Mesendoderm (in vitro differentiated cells): ENCODE measurements at regions not wholly inside any gene's neighbourhood (a gene's known extent, or its start where the extent isn't known, plus 50 kb on each side); places are given as distances from the start of the nearest gene placed in this dataset.

Source experiments
- DNase-seq: peaks from one replicate; pipeline ENCODE4 v3.0.0; 2013
- H2AK5ac ChIP-seq: 2 replicates; pipeline ENCODE4 v1.6.1; 2013; ENCODE audit warnings: low read length, inconsistent platforms
- H2BK120ac ChIP-seq: 2 replicates; pipeline ENCODE4 v1.6.1; 2013; ENCODE audit warnings: low read depth, mild to moderate bottlenecking, low read length, moderate library complexity, mixed read lengths
- H2BK15ac ChIP-seq: replicated peaks from 2 replicates; pipeline ENCODE4 v1.6.1; 2013; ENCODE audit warnings: low read depth, mild to moderate bottlenecking, moderate library complexity
- H2BK5ac ChIP-seq: 2 replicates; pipeline ENCODE4 v1.6.1; 2013; ENCODE audit warnings: low read length, inconsistent platforms
- H3K18ac ChIP-seq: 2 replicates; pipeline ENCODE4 v1.6.1; 2013; ENCODE audit warnings: mild to moderate bottlenecking, low read length, mixed read lengths
- H3K23ac ChIP-seq: one replicate; pipeline ENCODE4 v1.6.1; 2013; ENCODE audit warnings: low read length
- H3K27ac ChIP-seq: 2 replicates; pipeline ENCODE4 v1.5.1; 2013; ENCODE audit warnings: low read depth, mild to moderate bottlenecking, inconsistent platforms, low read length, moderate library complexity
- H3K27me3 ChIP-seq: 2 replicates; pipeline ENCODE4 v1.6.1; 2013; ENCODE audit warnings: low read length, control low read depth, mild to moderate bottlenecking, inconsistent platforms; ENCODE audit not compliant: insufficient read depth, poor library complexity
- H3K36me3 ChIP-seq: 2 replicates; pipeline ENCODE4 v1.6.1; 2013; ENCODE audit warnings: low read length, inconsistent platforms; ENCODE audit not compliant: control insufficient read depth, insufficient read depth
- H3K4ac ChIP-seq: one replicate; pipeline ENCODE4 v1.6.1; 2013; ENCODE audit warnings: low read depth, mild to moderate bottlenecking, low read length, moderate library complexity
- H3K4me1 ChIP-seq: 2 replicates; pipeline ENCODE4 v1.6.1; 2013; ENCODE audit warnings: low read depth, low read length, inconsistent platforms; ENCODE audit not compliant: control insufficient read depth
- H3K4me2 ChIP-seq: 2 replicates; pipeline ENCODE4 v1.6.1; 2013; ENCODE audit warnings: low read length
- H3K4me3 ChIP-seq: 2 replicates; pipeline ENCODE4 v1.5.1; 2013; ENCODE audit warnings: mild to moderate bottlenecking, low read length
- H3K56ac ChIP-seq: one replicate; pipeline ENCODE4 v1.6.1; 2013; ENCODE audit warnings: low read length
- H3K79me1 ChIP-seq: 2 replicates; pipeline ENCODE4 v1.6.1; 2013; ENCODE audit warnings: low read length, inconsistent platforms
- H3K79me2 ChIP-seq: 2 replicates; pipeline ENCODE4 v1.6.1; 2013; ENCODE audit warnings: mild to moderate bottlenecking, low read length; ENCODE audit not compliant: control insufficient read depth, insufficient read depth
- H3K9ac ChIP-seq: 2 replicates; pipeline ENCODE4 v1.6.1; 2013; ENCODE audit warnings: low read length, inconsistent platforms
- H4K5ac ChIP-seq: one replicate; pipeline ENCODE4 v1.6.1; 2013; ENCODE audit warnings: low read length
- H4K8ac ChIP-seq: one replicate; pipeline ENCODE4 v1.6.1; 2013; ENCODE audit warnings: low read depth, mild to moderate bottlenecking, control low read depth, low read length, moderate library complexity
- WGBS: extraction: QIAGEN DNeasy Blood & Tissue Kit; methylation state at CpG from one replicate; pipeline ENCODE4 v1.1.7; 2013; ENCODE audit warnings: low lambda C conversion rate, missing lambda C conversion rate; ENCODE audit not compliant: insufficient coverage; ENCODE audit errors: extremely low coverage; 5-methylcytosine and 5-hydroxymethylcytosine counted together

- H4K8ac ChIP-seq, result no peak overlapping the region
- DNase-seq, result no peak
- H2AK5ac ChIP-seq, result no peak overlapping the region
- no peak overlapping the region for H2BK15ac ChIP-seq
- no peaks in the 10 kb centered on the region for H3K4me1 ChIP-seq
- no peak overlapping the region for H3K4me3 ChIP-seq
- no peak overlapping the region for H3K18ac ChIP-seq
- H3K27me3 ChIP-seq, result no peaks in the 10 kb centered on the region
- no peaks in the 10 kb centered on the region for H3K79me1 ChIP-seq
- no CpG with 5 or more reads among the region's 9 CpGs for WGBS
- no peak overlapping the region for H3K4ac ChIP-seq
- H3K9ac ChIP-seq, result no peak overlapping the region
- no peak overlapping the region for H3K4me2 ChIP-seq
- no peaks in the 10 kb centered on the region for H3K36me3 ChIP-seq
- H4K5ac ChIP-seq, result no peak overlapping the region
- H2BK120ac ChIP-seq, result no peak overlapping the region
- no peaks in the 10 kb centered on the region for H3K79me2 ChIP-seq
- no peak overlapping the region for H3K56ac ChIP-seq
- H3K27ac ChIP-seq, result no peak overlapping the region
- no peak overlapping the region for H3K23ac ChIP-seq
- H2BK5ac ChIP-seq, result no peak overlapping the region
Measured at GRCh38 chr4:138716559-138717335, 298.8 kb upstream of the NOCT start.

- no CpG with 5 or more reads among the region's 7 CpGs for WGBS
Measured at GRCh38 chr4:138710297-138710696, 305.3 kb upstream of the NOCT start.

GRCh38 chr4:138709859-138710258, 305.7 kb upstream of the NOCT start:
- Histone ChIP-seq H3K4me1 (no peaks in the 10 kb centered on the region), H2AK5ac (no peak overlapping the region), H3K79me2 (no peaks in the 10 kb centered on the region), H4K8ac (no peak overlapping the region), H2BK5ac (no peak overlapping the region), H3K18ac (no peak overlapping the region), H3K4me3 (no peak overlapping the region), H3K56ac (no peak overlapping the region), H2BK15ac (no peak overlapping the region), H3K79me1 (no peaks in the 10 kb centered on the region), H3K4ac (no peak overlapping the region), H2BK120ac (no peak overlapping the region), H3K9ac (no peak overlapping the region), H3K4me2 (no peak overlapping the region), H3K27ac (no peak overlapping the region), H3K23ac (no peak overlapping the region), H3K27me3 (no peaks in the 10 kb centered on the region), H4K5ac (no peak overlapping the region), H3K36me3 (no peaks in the 10 kb centered on the region)
- no CpG with 5 or more reads among the region's 3 CpGs for WGBS
- no peak for DNase-seq

More at GRCh38 chr4:138710297-138710696, 305.3 kb upstream of the NOCT start:
- Histone ChIP-seq H3K36me3 (no peaks in the 10 kb centered on the region), H3K23ac (no peak overlapping the region), H3K4me1 (no peaks in the 10 kb centered on the region), H3K4ac (no peak overlapping the region), H3K79me2 (no peaks in the 10 kb centered on the region), H4K8ac (no peak overlapping the region), H3K27me3 (no peaks in the 10 kb centered on the region), H3K56ac (no peak overlapping the region), H2BK5ac (no peak overlapping the region), H2BK120ac (no peak overlapping the region), H2AK5ac (no peak overlapping the region), H3K79me1 (no peaks in the 10 kb centered on the region), H3K18ac (no peak overlapping the region), H3K27ac (no peak overlapping the region), H3K4me3 (no peak overlapping the region), H4K5ac (no peak overlapping the region), H3K4me2 (no peak overlapping the region), H3K9ac (no peak overlapping the region), H2BK15ac (no peak overlapping the region)
- peak; percentile 18 for DNase-seq

- Histone ChIP-seq H4K8ac (no peak overlapping the region), H2AK5ac (no peak overlapping the region), H3K79me1 (no peaks in the 10 kb centered on the region), H3K9ac (no peak overlapping the region), H3K27ac (no peak overlapping the region), H3K79me2 (no peaks in the 10 kb centered on the region), H2BK120ac (no peak overlapping the region), H4K5ac (no peak overlapping the region), H3K27me3 (no peaks in the 10 kb centered on the region), H3K4me3 (no peak overlapping the region), H3K4me1 (no peaks in the 10 kb centered on the region), H2BK5ac (no peak overlapping the region), H3K36me3 (no peaks in the 10 kb centered on the region), H3K4ac (no peak overlapping the region), H3K23ac (no peak overlapping the region), H3K4me2 (no peak overlapping the region), H3K56ac (no peak overlapping the region), H2BK15ac (no peak overlapping the region), H3K18ac (no peak overlapping the region)
- WGBS, result no CpG with 5 or more reads among the region's 8 CpGs
- no peak for DNase-seq
Measured at GRCh38 chr4:138707746-138708677, 307.6 kb upstream of the NOCT start.

- no peak overlapping the region for H2AK5ac ChIP-seq
- H4K8ac ChIP-seq, result no peak overlapping the region
- H4K5ac ChIP-seq, result no peak overlapping the region
- no peak overlapping the region for H3K4me3 ChIP-seq
- H3K36me3 ChIP-seq, result no peaks in the 10 kb centered on the region
- H3K27me3 ChIP-seq, result no peaks in the 10 kb centered on the region
- no peak overlapping the region for H2BK15ac ChIP-seq
- no peak for DNase-seq
- no CpG with 5 or more reads among the region's 2 CpGs for WGBS
- H3K27ac ChIP-seq, result no peak overlapping the region
- no peak overlapping the region for H3K9ac ChIP-seq
- H3K18ac ChIP-seq, result no peak overlapping the region
- H3K4me1 ChIP-seq, result no peaks in the 10 kb centered on the region
- H3K4me2 ChIP-seq, result no peak overlapping the region
- H3K79me2 ChIP-seq, result no peaks in the 10 kb centered on the region
- no peak overlapping the region for H3K56ac ChIP-seq
- no peak overlapping the region for H2BK120ac ChIP-seq
- no peaks in the 10 kb centered on the region for H3K79me1 ChIP-seq
- H3K4ac ChIP-seq, result no peak overlapping the region
- H2BK5ac ChIP-seq, result no peak overlapping the region
- no peak overlapping the region for H3K23ac ChIP-seq
Measured at GRCh38 chr4:138706201-138706600, 309.4 kb upstream of the NOCT start.
